B cell (primary cell): ENCODE measurements at regions not wholly inside any gene's neighbourhood (a gene's known extent, or its start where the extent isn't known, plus 50 kb on each side); places are given as distances from the start of the nearest gene placed in this dataset.

Source experiments
- CTCF ChIP-seq: fragments of 200-600 bp; IDR thresholded peaks from one replicate; pipeline ENCODE4 v1.8.0; 2022; ENCODE audit warnings: antibody characterized with exemption, mild to moderate bottlenecking
- EZH2 ChIP-seq: IDR thresholded peaks from 2 replicates; pipeline ENCODE4 v1.6.1; 2012; ENCODE audit warnings: borderline replicate concordance, low read depth, mild to moderate bottlenecking, moderate library complexity, low read length; ENCODE audit not compliant: insufficient read depth, poor library complexity, severe bottlenecking

GRCh38 chr1:228943436-228943835 is 208.2 kb downstream of the RHOU start:
- TF ChIP-seq CTCF (no peak), EZH2 (no peak)
